Stimulated activated CD4-positive, alpha-beta T cell treated with anti-CD3 and anti-CD28 coated beads, Interleukin-2, amount 100 ng/mL, for 24 hours (primary cell): ENCODE measurements at regions not wholly inside any gene's neighbourhood (a gene's known extent, or its start where the extent isn't known, plus 50 kb on each side); places are given as distances from the start of the nearest gene placed in this dataset.

Source experiments
- DNase-seq, 2 donors: peaks; one replicate each; pipeline ENCODE4 v3.0.0-alpha.2; 2020

DNA sequence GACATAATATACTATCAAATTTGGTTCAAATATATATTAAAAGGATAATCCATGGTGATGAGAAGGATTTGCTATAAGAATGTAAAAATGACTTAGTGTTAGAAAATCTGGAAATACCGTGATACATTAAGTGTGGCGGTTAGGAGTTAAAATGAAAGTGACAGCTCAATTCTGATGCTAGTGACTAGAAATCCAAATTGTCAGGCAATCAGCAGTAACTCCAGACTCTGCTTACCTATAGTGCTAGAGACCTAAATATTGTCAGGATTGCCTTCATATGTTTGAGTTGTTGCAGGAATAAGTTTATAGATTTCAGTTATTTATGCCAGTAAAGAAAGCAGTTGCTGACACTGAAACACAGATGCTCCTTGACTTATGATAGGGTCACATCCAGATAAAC, 737.4 kb downstream of the MRPL39 start:
- no peak for DNase-seq

DNA sequence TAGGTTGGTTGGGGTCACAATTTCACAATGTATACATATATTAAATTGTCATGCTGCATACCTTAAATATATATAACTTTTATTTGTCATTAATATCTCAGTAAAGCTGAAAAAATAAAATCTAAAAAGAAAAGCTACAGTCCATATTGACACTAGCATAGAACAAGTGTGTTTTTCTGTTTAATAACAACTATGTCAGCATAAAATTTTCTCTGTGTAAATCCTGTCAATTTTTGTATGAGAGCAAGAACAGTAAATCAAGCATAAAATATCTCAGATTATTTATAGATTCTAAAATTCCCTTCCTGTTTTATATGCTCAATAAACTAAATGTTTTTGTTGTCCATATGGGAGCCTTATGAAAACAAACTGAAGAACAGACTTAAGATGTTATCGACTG, 739.2 kb downstream of the MRPL39 start:
- no peak for DNase-seq

DNA sequence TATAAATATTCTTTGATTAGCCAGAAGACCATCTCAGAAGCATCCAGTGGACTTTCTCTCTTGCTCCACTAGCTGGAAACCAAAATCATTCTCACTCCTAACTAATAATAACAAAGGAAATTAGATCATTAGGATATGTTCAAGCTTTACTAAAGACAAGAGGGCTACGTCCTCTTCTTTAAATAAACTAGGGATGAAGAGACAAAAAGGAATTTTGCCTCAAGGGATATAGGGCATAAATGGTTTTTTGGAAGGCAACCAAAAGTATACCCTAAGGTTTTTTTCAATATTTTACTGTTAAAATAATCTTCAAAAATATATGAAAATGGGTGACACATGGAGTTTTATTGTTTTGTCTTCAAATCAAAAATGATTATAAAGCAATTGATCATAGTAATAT, 745.8 kb downstream of the MRPL39 start:
- DNase-seq = no peak

DNA sequence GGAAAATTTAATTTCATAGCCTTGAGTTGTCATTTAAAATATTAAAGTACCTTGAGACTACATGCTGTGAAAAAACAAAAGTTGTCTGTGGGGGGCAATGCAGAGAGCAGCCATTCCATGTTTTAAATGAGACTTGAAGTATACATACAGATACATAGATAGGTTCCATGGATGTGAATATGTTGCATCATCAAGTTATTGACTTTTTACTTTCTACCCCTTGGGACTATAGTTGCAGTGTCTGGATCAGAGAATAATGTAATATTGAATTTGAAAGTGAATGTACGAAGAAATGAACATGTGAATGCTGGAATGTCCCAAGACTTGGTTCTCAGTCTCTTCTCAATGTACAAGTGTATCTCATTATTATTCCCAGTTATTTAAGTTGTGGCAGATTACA, 751.0 kb downstream of the MRPL39 start:
- DNase-seq = no peak

DNA sequence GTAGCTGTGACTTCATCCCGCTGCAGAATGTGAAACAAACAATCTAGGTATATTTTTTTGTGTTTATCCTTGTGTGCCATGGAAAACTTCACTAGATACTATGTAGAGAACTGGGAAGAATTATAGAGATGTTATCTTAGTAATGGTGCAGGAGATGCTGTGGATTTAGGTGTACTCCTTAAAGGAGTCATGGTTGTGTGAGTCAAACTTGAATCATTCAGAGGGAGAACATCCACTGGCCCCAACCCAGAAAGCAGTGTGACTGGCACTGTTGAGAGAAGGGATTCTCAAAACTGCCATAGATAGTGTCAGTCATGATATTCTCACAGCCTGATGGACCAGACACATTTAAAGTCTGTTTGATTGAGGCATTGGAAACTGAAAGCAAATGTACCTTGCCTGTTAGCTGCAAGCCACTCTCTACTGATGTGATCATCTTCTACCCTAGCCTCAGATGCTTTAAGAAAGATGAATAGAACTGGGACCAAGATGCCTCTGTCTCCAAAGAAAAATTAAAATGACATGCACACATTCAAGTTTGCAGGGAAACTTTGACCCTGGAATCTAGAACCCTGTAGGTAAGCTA, 754.6 kb downstream of the MRPL39 start:
- no peak for DNase-seq

DNA sequence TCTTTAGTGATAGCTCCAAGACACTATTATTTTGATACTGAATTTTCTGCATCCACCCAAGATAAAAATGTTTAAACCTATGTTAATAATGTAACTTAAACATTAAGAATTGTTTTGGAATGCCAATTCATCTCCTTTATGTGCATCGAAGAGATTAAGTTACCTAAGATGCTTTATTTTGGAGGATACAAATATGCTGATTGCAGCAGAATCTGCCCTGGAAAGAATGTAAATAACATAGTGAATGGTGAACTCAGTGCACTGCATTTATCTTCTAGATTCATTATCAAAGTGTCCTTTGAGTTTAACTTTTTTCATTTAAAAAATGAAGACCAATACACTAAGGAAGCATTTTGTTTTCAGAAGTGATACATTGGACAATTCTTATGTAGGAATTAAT, 757.2 kb downstream of the MRPL39 start:
- no peak for DNase-seq

DNA sequence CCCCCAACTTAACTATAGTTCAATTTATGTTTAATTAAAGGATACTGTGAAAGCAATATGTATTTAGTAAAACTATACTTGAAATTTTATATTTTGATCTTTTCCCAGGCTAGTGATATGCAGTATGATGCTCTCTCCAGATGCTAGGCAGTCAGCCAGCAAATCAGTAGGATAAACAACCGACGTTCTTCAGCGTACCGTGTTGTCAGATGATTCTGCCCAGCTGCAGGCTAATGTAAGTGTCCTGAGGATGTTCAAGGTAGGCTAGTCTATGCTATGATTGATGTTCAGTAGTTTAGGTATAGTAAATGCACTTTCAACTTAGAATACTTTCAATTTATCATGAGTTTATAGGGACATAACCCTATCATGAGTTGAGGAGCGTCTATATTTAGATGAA, 762.6 kb downstream of the MRPL39 start:
- DNase-seq = no peak

DNA sequence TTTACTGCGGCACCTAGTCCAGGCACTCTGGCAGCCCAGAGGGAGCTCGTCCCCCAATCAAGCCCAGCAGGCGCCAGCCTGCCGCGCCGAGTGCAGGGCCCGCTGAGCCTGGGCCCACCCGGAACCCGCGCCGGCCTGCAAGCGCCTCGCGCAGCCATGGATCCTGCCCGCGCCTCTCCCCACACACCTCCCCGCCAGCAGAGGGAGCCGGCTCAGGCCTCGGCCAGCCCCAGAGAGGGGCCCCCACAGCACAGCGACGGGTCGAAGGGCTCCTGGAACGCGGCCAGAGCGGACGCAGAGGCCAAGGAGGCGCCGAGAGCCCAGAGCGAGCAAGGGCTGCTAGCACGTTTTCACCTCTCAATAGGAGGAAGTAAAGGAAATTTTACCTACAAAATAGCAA, 767.0 kb downstream of the MRPL39 start:
- no peak for DNase-seq

DNA sequence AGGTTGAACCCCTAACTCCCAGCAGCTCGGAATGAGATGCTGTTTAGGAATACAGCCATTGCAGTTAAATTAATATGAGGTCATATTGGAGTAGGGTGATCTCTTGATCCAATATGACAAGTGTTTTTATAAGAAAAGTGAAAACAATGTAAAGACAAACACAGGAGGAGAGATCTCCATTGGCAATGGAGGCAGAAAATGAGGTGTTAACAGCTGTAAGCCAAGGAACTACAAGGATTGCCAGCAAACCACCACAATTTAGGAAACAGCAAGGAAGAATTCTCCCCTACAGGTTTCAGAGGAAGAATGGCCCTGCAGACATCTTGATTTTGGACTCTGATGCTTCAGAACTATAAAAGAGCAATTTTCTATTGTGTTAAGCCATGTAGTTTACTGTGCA, 774.3 kb downstream of the MRPL39 start:
- no peak for DNase-seq

DNA sequence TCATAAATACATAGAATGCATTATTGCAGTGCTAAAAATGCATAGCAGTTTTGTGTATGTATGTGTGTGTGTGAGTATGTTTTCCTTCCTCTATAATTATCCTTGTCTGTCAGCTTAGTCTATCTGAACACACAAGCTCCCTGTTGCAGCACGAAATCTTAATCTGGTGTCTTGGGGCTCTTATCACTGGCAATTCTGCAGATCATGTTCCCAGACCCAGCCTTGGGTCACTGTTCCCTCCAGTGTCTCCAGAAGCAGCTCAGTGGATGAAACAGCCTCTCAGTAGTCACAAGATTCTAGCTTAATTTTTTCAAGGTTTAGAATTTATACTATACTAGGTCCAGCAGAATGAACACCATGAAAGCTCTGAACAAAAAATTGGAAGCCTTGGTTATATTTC, 777.9 kb downstream of the MRPL39 start:
- no peak for DNase-seq

DNA sequence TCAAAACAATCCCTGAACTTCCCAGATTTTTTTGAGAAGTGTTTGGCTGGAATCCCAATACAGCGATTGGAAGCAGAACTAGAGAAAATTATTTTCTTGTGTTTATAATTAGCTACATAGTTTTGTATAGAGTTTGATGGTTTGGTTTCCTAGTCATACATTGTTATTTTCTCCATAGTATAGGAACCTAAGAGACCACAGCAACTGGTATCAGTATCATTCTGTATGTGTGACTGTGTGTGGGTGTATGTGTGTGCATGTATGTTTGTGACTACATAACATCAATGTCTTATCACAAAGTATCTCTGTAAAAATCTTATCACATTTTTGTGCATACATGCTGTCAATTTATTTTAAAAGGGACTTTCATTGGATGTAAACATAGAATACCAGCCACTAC, 780.5 kb downstream of the MRPL39 start:
- DNase-seq = no peak

DNA sequence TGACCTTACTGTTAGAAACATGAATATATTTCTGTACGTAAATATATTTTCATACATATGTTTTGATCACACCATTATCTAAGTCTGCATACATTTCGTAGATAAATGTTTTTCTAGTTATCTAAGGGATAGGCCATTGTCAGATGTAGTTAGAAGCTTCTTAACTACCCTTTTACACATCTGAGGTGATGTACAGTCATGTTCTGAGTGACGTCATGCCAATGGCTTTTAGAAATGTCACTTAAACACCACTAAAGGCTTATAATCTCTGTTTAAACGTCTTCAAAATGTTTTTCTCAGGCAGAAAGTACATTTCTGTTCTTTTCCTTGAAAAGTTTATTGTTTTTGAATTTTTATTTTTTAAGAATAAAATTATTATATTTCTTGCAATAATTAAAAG, 781.9 kb downstream of the MRPL39 start:
- DNase-seq = no peak

DNA sequence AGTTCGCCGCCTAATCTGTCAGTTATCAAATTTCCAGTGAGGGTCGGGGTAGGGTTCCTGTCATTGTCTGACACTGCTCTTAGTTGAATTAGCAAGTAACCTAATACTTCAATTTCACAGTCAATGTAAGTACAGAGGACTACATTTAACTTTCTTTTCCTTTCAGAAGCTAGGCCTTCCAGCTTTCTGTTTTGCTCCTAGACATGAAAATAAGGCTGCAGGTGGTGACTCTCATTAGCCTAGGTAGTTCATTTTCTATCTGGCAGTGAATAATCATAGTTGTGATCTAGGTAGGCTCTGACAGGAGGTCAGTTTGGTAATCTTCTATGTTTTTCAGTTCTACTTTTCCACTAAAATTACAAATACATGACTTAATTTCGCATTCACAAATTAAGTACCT, 783.1 kb downstream of the MRPL39 start:
- no peak for DNase-seq

DNA sequence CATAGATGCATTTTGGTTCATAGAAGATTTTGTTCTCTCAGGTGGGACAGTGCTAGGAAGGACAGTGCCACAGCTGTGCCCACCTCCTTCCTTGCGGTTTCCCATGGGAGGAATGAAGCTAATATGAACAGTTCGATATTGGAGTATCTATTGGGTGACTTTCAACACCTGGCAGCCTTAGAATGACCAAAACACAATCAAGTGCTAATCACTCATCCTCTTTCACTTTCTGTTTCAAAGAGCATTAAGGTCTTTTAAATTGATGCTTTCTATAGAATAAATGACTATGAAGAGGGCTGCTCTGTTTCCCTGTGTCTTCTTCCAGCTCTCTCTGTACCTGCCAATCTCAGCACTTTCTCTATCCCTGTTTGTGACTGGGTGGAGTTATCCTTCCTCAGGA, 784.0 kb downstream of the MRPL39 start:
- DNase-seq = no peak

DNA sequence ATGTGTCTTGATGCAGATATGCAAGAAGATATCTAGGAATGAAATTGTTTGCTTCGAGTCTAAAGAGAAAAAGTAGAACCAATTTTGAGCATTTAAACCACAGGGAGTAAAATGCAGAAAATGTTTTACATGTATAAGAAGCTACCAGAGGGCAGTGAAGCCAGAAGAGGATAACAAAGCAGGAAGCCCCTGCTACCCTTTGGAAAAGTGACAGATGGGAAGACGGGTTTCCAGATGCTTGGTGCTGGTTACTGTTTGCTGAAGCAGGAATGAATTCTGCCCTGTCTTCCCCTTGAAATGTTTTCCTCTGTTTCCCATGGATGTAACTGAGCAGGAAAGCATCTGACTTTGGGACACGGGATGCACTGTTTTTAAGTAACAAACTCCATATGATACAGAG, 822.2 kb downstream of the MRPL39 start:
- DNase-seq = no peak

DNA sequence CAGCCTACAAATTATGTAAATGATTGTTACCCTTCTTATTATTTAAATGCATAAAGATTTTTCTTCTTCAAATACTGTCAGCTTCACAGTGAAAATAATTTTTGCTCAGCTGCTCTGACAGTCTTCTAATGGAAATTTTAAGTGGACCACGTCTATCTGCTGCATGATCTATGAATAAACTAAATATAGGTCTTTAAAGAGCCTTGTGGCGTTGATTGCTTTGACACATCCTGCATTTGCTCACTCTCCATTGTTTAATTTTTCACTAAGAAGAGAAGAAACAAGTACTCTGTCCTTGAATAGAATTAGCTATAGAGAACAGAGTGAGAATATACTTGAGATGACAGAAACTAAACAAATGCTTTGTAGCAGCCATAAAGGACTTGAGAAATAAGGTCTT, 826.1 kb downstream of the MRPL39 start:
- DNase-seq = no peak

DNA sequence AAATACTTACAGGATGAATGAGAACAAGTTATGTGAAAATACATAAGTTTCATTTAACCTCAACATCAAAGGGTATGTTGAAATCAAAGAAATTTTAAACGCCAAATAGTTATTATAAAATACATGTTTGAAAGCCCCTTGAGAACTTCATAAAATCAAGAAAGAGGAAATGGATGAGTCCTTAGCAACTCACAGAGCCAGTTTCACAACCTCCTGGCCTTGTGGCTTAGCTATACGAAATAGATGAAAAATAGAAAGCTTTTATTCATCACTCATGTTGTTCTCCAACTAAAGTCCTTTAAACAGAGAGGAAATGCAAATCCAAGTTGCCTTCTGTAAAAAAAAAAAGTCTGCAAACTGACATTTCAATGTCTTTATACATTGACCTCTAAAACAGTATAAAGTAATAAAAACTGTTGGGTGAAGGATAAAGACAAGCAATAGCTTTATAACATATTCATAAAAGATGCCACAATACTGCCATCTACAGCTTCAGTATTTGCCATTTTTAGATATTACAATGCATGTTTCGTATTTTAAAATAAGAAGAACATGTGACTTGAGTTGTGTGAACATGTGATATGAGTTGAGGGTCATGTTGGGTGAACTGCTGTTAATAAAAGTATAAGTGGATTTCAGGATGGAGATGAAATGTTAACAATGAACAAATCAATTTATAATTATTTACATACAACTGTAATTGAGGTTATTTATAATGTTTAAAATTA, 847.8 kb downstream of the MRPL39 start:
- DNase-seq = no peak

DNA sequence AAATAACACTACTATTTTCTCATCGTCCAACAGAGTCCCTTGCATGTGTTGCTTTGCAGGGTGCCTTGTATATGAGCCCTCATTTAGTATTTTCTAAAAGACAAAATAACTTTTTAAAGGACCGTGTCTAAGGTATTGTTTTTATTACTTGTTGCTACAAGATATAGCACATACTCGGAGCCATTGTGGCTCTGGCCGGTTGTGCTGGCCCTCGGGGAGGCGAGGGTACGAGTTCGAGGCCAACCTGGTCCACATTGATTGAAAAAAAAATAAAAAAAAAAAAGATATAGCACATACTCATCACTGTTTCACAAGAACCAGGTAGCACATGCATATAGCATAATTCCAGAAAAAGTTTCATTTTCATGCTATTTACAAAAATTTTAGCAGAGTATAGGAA, 869.2 kb downstream of the MRPL39 start:
- no peak for DNase-seq

DNA sequence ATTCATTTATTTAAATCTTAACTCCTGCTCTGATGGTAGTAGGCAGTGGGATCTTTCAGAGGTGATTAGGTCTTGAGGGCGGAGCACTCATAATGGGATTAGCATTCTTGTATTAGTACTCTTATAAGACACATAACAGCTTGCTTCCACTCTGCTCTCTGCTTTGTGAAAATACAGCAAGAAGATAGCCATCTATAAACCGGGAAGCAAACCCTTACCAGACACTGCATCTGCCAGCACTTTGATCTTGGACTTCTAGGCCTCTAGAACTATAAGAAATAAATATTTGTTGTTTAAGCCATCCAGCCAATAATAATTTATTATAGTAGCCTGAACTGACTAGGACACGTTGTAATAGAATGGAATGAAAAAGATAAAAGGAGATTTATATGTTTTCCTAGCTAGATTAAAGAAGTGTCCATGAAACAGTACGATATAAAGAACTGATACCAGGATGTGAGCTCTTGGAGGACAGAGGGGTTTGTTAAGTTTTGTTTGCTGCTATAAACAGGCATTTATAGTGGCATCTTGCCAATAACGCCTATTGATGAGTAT, 869.9 kb downstream of the MRPL39 start:
- DNase-seq = no peak

DNA sequence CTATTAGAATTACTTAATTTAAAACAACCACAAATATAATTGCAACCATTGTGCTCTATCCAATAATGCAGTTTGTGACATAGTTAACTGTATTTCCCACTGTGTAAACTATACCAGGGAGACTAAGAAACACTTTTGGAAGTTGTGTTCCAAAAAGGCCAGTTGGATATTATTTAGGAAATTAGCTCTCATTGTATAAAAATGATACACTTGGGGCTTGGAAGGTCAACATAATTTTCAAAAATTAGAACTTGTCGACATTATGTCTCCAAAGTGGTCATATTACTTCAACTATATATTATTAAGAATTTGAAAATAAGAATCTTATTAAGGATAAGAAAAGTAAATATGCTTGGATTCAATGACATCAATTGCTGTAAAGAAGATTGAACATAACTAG, 876.6 kb downstream of the MRPL39 start:
- no peak for DNase-seq

DNA sequence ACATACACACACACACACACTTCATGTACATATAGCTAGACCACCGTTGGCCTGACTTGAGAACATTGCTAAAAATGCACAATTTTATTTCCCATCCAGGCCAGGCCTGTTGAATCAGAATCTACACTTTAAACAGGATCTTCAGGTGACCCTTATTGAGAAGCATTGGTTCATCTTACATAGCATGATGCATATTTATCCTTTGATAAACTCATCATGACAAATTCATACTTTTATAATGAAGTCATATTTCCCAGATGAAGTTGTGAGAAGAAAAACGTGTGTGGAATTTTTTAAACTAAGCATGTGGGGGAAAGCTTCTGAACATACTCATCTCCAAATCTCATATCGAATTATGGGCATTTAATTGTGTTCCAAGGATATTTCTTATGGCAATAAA, 877.7 kb downstream of the MRPL39 start:
- DNase-seq = no peak

DNA sequence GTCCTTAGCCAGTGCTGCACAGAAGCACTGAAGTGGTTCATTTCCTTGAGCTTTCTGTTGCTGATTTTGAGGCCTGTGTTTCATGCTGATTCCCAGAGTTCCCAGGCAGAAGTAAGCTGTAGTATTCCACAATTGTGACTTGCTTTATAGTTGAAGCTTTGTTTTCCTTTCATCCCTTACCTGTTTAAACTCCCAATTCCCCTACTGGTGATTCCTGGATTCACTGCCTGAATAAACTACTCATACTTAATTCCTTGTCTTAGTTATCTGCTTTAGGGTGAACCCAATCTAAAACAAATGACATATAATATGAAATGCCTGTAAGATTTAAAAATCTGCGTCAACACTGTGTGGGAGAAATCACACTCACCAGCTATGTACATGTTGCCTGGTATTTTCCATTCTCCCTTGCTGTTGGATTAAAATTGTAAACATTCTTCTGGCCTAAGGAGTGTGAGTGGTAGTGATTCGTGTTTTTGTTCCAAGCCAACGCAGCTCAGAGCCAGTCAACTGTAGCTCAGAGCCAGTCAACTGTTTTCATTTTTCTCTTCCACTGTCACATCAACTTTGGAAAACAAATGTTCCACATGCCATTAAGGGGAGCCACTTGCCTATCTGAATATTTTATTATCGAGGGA, 879.4 kb downstream of the MRPL39 start:
- DNase-seq = no peak

DNA sequence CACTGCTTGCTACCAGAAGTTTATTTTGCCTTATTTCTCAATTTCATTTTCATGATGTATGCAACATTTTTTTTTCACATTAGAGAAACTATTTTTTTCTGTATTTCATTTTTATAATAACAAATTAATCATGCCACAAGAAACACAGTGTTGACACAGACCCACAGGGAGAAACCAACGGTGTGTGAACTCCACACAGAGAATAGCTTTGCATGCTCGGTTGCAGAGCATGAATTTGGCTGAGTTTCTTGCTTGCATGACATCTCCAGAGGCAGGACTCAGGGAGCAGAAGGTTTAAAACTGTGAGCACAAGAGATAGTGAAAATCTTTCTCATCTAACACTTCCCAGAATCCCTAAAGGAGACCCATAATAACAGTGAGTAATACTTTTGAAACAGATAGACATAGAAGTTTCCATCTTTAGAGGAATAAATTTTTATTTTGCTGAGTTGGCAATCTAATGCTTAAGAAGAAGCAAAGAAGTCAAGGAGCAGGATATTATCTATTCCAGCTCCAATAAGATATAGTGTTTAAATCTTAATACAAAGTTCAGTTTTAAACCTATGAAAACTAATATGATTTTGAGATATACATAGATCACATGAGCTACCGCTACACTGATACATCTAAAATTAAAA, 890.9 kb downstream of the MRPL39 start:
- no peak for DNase-seq

DNA sequence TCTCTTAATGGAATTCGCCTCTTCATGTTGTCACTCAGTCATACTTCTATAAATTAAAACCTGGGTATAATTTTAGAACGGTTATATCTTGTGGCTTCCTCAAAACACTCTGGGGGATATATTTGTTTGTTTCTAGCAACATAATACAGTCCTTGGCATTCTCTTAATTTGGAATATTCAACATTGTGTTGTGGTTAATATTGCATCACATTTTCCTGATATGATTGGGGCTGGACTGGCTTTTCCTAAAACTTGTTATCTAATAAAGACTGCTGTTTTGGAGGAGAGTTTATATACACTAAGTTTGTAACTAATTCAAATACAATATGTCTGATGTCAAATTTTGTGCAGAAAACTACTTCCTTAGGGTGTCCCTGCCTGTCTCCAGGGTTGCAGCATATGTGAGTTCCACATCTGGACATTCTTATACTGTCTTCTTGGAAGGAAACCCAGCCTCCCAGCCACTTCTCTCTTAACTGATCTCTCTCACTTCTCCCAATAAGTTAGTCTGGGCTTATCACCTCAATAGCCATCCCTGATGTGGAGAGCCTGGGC, 892.6 kb downstream of the MRPL39 start:
- no peak for DNase-seq
